ENCODE measurements at regions not wholly inside any gene's neighbourhood (a gene's known extent, or its start where the extent isn't known, plus 50 kb on each side); places are given as distances from the start of the nearest gene placed in this dataset.
"Not testable (repeated sequence)": the region's sequence is repeated elsewhere in the genome, so short reads cannot be mapped to it uniquely, and the experiment has no call there.

- no peak for DNase-seq (ENCODE audit: extremely low read depth, low read depth)
- no peak overlapping the region for H3K4me3 ChIP-seq (replicated peaks; ENCODE audit: low read depth, low read length)
- TF ChIP-seq CTCF (IDR thresholded peaks at IDR 0.05; ENCODE audit: low read depth, low read length, missing control alignments), result no peak
Observed at GRCh38 chr16:80893686-80894085, 89.3 kb upstream of the CDYL2 start.

GRCh38 chr16:80892395-80892794, 88.0 kb upstream of the CDYL2 start:
- DNase-seq (ENCODE audit: extremely low read depth, low read depth); H3K4me3 ChIP-seq (replicated peaks; ENCODE audit: low read depth, low read length): not testable (repeated sequence)

GRCh38 chr16:80889779-80890359, 85.5 kb upstream of the CDYL2 start:
- TF ChIP-seq CTCF (IDR thresholded peaks at IDR 0.05; ENCODE audit: low read depth, low read length, missing control alignments), result no peak
- no peak overlapping the region for H3K4me3 ChIP-seq (replicated peaks; ENCODE audit: low read depth, low read length)
- no peak for DNase-seq (ENCODE audit: extremely low read depth, low read depth)

- no peak for DNase-seq (ENCODE audit: extremely low read depth, low read depth)
- TF ChIP-seq CTCF (IDR thresholded peaks at IDR 0.05; ENCODE audit: low read depth, low read length, missing control alignments), result no peak
- no peak overlapping the region for H3K4me3 ChIP-seq (replicated peaks; ENCODE audit: low read depth, low read length)
Observed at GRCh38 chr16:80887062-80887461, 82.7 kb upstream of the CDYL2 start.

- DNase-seq (ENCODE audit: extremely low read depth, low read depth), result no peak
- TF ChIP-seq CTCF (IDR thresholded peaks at IDR 0.05; ENCODE audit: low read depth, low read length, missing control alignments), result no peak
- no peak overlapping the region for H3K4me3 ChIP-seq (replicated peaks; ENCODE audit: low read depth, low read length)
Observed at GRCh38 chr16:80883816-80884215, 79.4 kb upstream of the CDYL2 start.

GRCh38 chr16:80883159-80883642, 78.8 kb upstream of the CDYL2 start:
- no peak for DNase-seq (ENCODE audit: extremely low read depth, low read depth)
- no peak overlapping the region for H3K4me3 ChIP-seq (replicated peaks; ENCODE audit: low read depth, low read length)
- no peak for TF ChIP-seq CTCF (IDR thresholded peaks at IDR 0.05; ENCODE audit: low read depth, low read length, missing control alignments)

GRCh38 chr16:80875616-80876015, 71.2 kb upstream of the CDYL2 start:
- TF ChIP-seq CTCF (IDR thresholded peaks at IDR 0.05; ENCODE audit: low read depth, low read length, missing control alignments), result no peak
- no peak for DNase-seq (ENCODE audit: extremely low read depth, low read depth)

More at GRCh38 chr16:80875616-80876015, 71.2 kb upstream of the CDYL2 start:
- H3K4me3 ChIP-seq (replicated peaks; ENCODE audit: low read depth, low read length), result no peak overlapping the region
